ENCODE measurements at regions not wholly inside any gene's neighbourhood (a gene's known extent, or its start where the extent isn't known, plus 50 kb on each side); places are given as distances from the start of the nearest gene placed in this dataset.
"Not testable (repeated sequence)": the region's sequence is repeated elsewhere in the genome, so short reads cannot be mapped to it uniquely, and the experiment has no call there.

GRCh38 chr2:43146083-43146482 lies 80.3 kb downstream of the ZFP36L2 start:
- no peak for DNase-seq (ENCODE audit: low spot score)

- DNase-seq (ENCODE audit: low spot score), result no peak
These were observed 82.1 kb downstream of the ZFP36L2 start for GRCh38 chr2:43144263-43144662.

GRCh38 chr2:43143756-43144155 lies 82.7 kb downstream of the ZFP36L2 start:
- DNase-seq (ENCODE audit: low spot score), result no peak

- no peak for DNase-seq (ENCODE audit: low spot score)
These were observed 83.4 kb downstream of the ZFP36L2 start for GRCh38 chr2:43142921-43143438.

GRCh38 chr2:43141636-43142151 lies 84.7 kb downstream of the ZFP36L2 start:
- not testable (repeated sequence) for DNase-seq (ENCODE audit: low spot score)

GRCh38 chr2:43139996-43140621 lies 86.3 kb downstream of the ZFP36L2 start:
- DNase-seq (ENCODE audit: low spot score), result no peak

GRCh38 chr2:43139501-43139900 lies 86.9 kb downstream of the ZFP36L2 start:
- DNase-seq (ENCODE audit: low spot score), result no peak

GRCh38 chr2:43138441-43138840 lies 88.0 kb downstream of the ZFP36L2 start:
- no peak for DNase-seq (ENCODE audit: low spot score)

- no peak for DNase-seq (ENCODE audit: low spot score)
These were observed 89.5 kb downstream of the ZFP36L2 start for GRCh38 chr2:43136876-43137275.

GRCh38 chr2:43136011-43136799 lies 90.2 kb downstream of the ZFP36L2 start:
- DNase-seq (ENCODE audit: low spot score), result no peak

- no peak for DNase-seq (ENCODE audit: low spot score)
These were observed 90.8 kb downstream of the ZFP36L2 start for GRCh38 chr2:43135583-43135982.

- DNase-seq (ENCODE audit: low spot score), result no peak
These were observed 91.9 kb downstream of the ZFP36L2 start for GRCh38 chr2:43134571-43134889.

- DNase-seq (ENCODE audit: low spot score), result no peak
These were observed 92.5 kb downstream of the ZFP36L2 start for GRCh38 chr2:43133708-43134570.

GRCh38 chr2:43133336-43133707 lies 93.1 kb downstream of the ZFP36L2 start:
- no peak for DNase-seq (ENCODE audit: low spot score)

- no peak for DNase-seq (ENCODE audit: low spot score)
These were observed 93.6 kb downstream of the ZFP36L2 start for GRCh38 chr2:43132683-43133301.

GRCh38 chr2:43131890-43132682 lies 94.3 kb downstream of the ZFP36L2 start:
- no peak for DNase-seq (ENCODE audit: low spot score)

- DNase-seq (ENCODE audit: low spot score), result peak; percentile 87
These were observed 95.1 kb downstream of the ZFP36L2 start for GRCh38 chr2:43131051-43131889.

- DNase-seq (ENCODE audit: low spot score), result no peak
These were observed 95.9 kb downstream of the ZFP36L2 start for GRCh38 chr2:43130548-43130875.

- DNase-seq (ENCODE audit: low spot score), result no peak
These were observed 96.5 kb downstream of the ZFP36L2 start for GRCh38 chr2:43129676-43130547.

All from AG08396 (cell line).